Thymus (tissue), 11 donors: ENCODE measurements at regions not wholly inside any gene's neighbourhood (a gene's known extent, or its start where the extent isn't known, plus 50 kb on each side); places are given as distances from the start of the nearest gene placed in this dataset.

Experiments used
- DNase-seq, 9 donors: peaks; one replicate each; pipeline ENCODE4 v3.0.0-alpha.2; 2013; ENCODE audit warnings: low spot score in 9 of 9, low read depth in 6 of 9, missing footprints in 1 of 9
- H3K27ac ChIP-seq, 2 donors: one replicate each; pipeline ENCODE4 v1.5.1; 2013; ENCODE audit warnings: control low read depth in 1 of 2, low read depth in 1 of 2, low read length in 1 of 2, mild to moderate bottlenecking in 1 of 2, moderate library complexity in 1 of 2
- H3K27me3 ChIP-seq, 2 donors: one replicate each; pipeline ENCODE4 v1.5.1; 2013; ENCODE audit warnings: low read length in 1 of 2; ENCODE audit not compliant: control insufficient read depth in 2 of 2, insufficient read depth in 1 of 2
- H3K36me3 ChIP-seq, 2 donors: one replicate each; pipeline ENCODE4 v1.5.1; 2013; ENCODE audit warnings: low read length in 1 of 2, mild to moderate bottlenecking in 1 of 2, moderate library complexity in 1 of 2; ENCODE audit not compliant: control insufficient read depth in 2 of 2, insufficient read depth in 2 of 2
- H3K4me1 ChIP-seq, 2 donors: one replicate each; pipeline ENCODE4 v1.5.1; 2013; ENCODE audit warnings: low read length in 2 of 2; ENCODE audit not compliant: control insufficient read depth in 2 of 2, insufficient read depth in 2 of 2
- H3K4me3 ChIP-seq, 2 donors: one replicate each; pipeline ENCODE4 v1.5.1; 2013; ENCODE audit warnings: low read length in 2 of 2, control low read depth in 1 of 2, mild to moderate bottlenecking in 1 of 2
- H3K9me3 ChIP-seq, 2 donors: one replicate each; pipeline ENCODE4 v1.5.1; 2013; ENCODE audit warnings: low read length in 1 of 2, mild to moderate bottlenecking in 1 of 2; ENCODE audit not compliant: control insufficient read depth in 2 of 2, insufficient read depth in 1 of 2
- WGBS: extraction: QIAGEN DNeasy Blood & Tissue Kit; methylation state at CpG from one replicate; pipeline ENCODE4 v1.1.7; 2013; 5-methylcytosine and 5-hydroxymethylcytosine counted together
- donor health status: healthy.

- no peaks in the 10 kb centered on the region for H3K36me3 ChIP-seq
- no peaks in the 10 kb centered on the region for H3K4me1 ChIP-seq
- H3K4me3 ChIP-seq, result no peak overlapping the region
- WGBS, result 98% methylated on average over 1 of the region's 1 CpG
- H3K9me3 ChIP-seq, result peaks cover 0 to 2% of the 10 kb centered on the region in 2 donors
- H3K27me3 ChIP-seq, result no peaks in the 10 kb centered on the region
- DNase-seq, result no peak
- H3K27ac ChIP-seq, result no peak overlapping the region
These were observed 259.2 kb downstream of the CDH10 start for GRCh38 chr5:24385617-24386016.

- Histone ChIP-seq H3K36me3 (no peaks in the 10 kb centered on the region), H3K4me1 (no peaks in the 10 kb centered on the region), H3K27ac (no peak overlapping the region), H3K9me3 (no peaks in the 10 kb centered on the region), H3K27me3 (no peaks in the 10 kb centered on the region), H3K4me3 (no peak overlapping the region)
- 83% methylated on average over 5 of the region's 5 CpGs for WGBS
- no peak for DNase-seq
These were observed 256.3 kb downstream of the CDH10 start for GRCh38 chr5:24388448-24388847.

GRCh38 chr5:24389968-24390367 is 254.8 kb downstream of the CDH10 start:
- Histone ChIP-seq H3K9me3 (no peaks in the 10 kb centered on the region), H3K4me1 (no peaks in the 10 kb centered on the region), H3K27me3 (no peaks in the 10 kb centered on the region), H3K36me3 (no peaks in the 10 kb centered on the region), H3K27ac (no peak overlapping the region), H3K4me3 (no peak overlapping the region)
- 95% methylated on average over 4 of the region's 4 CpGs for WGBS
- no peak for DNase-seq

GRCh38 chr5:24391816-24392215 is 253.0 kb downstream of the CDH10 start:
- Histone ChIP-seq H3K4me3 (no peak overlapping the region), H3K36me3 (no peaks in the 10 kb centered on the region), H3K9me3 (no peaks in the 10 kb centered on the region), H3K4me1 (no peaks in the 10 kb centered on the region), H3K27me3 (no peaks in the 10 kb centered on the region), H3K27ac (no peak overlapping the region)
- DNase-seq, result no peak
- 74% methylated on average over 7 of the region's 7 CpGs for WGBS

GRCh38 chr5:24397601-24398000 is 247.2 kb downstream of the CDH10 start:
- WGBS, result 88% methylated on average over 6 of the region's 6 CpGs
- H3K27me3 ChIP-seq, result no peaks in the 10 kb centered on the region
- H3K9me3 ChIP-seq, result peaks cover 0 to 8% of the 10 kb centered on the region in 2 donors
- no peaks in the 10 kb centered on the region for H3K4me1 ChIP-seq
- DNase-seq, result no peak
- H3K27ac ChIP-seq, result no peak overlapping the region
- no peak overlapping the region for H3K4me3 ChIP-seq
- no peaks in the 10 kb centered on the region for H3K36me3 ChIP-seq

GRCh38 chr5:24401773-24402172 is 243.0 kb downstream of the CDH10 start:
- Histone ChIP-seq H3K27me3 (no peaks in the 10 kb centered on the region), H3K9me3 (peaks cover 0 to 8% of the 10 kb centered on the region in 2 donors), H3K4me3 (no peak overlapping the region), H3K4me1 (no peaks in the 10 kb centered on the region), H3K36me3 (no peaks in the 10 kb centered on the region), H3K27ac (no peak overlapping the region)
- WGBS, result 42% methylated on average over 3 of the region's 3 CpGs
- DNase-seq, result peak in 1 of 9 donors; percentile 1

GRCh38 chr5:24407466-24407865 is 237.3 kb downstream of the CDH10 start:
- H3K4me1 ChIP-seq, result no peaks in the 10 kb centered on the region
- 88% methylated on average over 3 of the region's 3 CpGs for WGBS
- no peak for DNase-seq

GRCh38 chr5:24428345-24428744 is 216.4 kb downstream of the CDH10 start:
- H3K27me3 ChIP-seq, result no peaks in the 10 kb centered on the region
- H3K4me1 ChIP-seq, result no peaks in the 10 kb centered on the region
- no peaks in the 10 kb centered on the region for H3K36me3 ChIP-seq
- 70% methylated on average over 1 of the region's 1 CpG for WGBS
- no peak overlapping the region for H3K27ac ChIP-seq
- no peak overlapping the region for H3K4me3 ChIP-seq
- H3K9me3 ChIP-seq, result peaks cover 0 to 6% of the 10 kb centered on the region in 2 donors
- no peak for DNase-seq

More at GRCh38 chr5:24407466-24407865, 237.3 kb downstream of the CDH10 start:
- H3K4me3 ChIP-seq, result no peak overlapping the region
- H3K9me3 ChIP-seq, result no peaks in the 10 kb centered on the region
- no peaks in the 10 kb centered on the region for H3K27me3 ChIP-seq
- H3K27ac ChIP-seq, result no peak overlapping the region
- H3K36me3 ChIP-seq, result no peaks in the 10 kb centered on the region

- Histone ChIP-seq H3K4me3 (no peak overlapping the region), H3K27ac (no peak overlapping the region), H3K9me3 (peaks cover 0 to 6% of the 10 kb centered on the region in 2 donors), H3K27me3 (no peaks in the 10 kb centered on the region), H3K4me1 (no peaks in the 10 kb centered on the region), H3K36me3 (no peaks in the 10 kb centered on the region)
- WGBS, result 91% methylated on average over 3 of the region's 3 CpGs
- DNase-seq, result no peak
These were observed 211.2 kb downstream of the CDH10 start for GRCh38 chr5:24433555-24433954.
